ENCODE measurements at regions not wholly inside any gene's neighbourhood (a gene's known extent, or its start where the extent isn't known, plus 50 kb on each side); places are given as distances from the start of the nearest gene placed in this dataset.
A peak's percentile ranks its signal among the peaks of the same experiment; 100 is the strongest.

GRCh38 chr6:91717094-91717493 lies 1130.2 kb upstream of the MAP3K7 start:
- Mint-ChIP-seq H3K4me3 (no peak overlapping the region), H3K4me1 (no peaks in the 10 kb centered on the region), H3K9me3 (peaks cover 7 to 8% of the 10 kb centered on the region in 2 donors), H3K27me3 (no peaks in the 10 kb centered on the region), H3K27ac (peak overlapping the region in 1 of 2 donors; percentile 47)
- ATAC-seq, result no peak
- no peak for DNase-seq

GRCh38 chr6:91716361-91716760 lies 1129.5 kb upstream of the MAP3K7 start:
- H3K27ac Mint-ChIP-seq, result no peak overlapping the region
- H3K27me3 Mint-ChIP-seq, result no peaks in the 10 kb centered on the region
- no peak for ATAC-seq
- peaks cover 7 to 8% of the 10 kb centered on the region in 2 donors for H3K9me3 Mint-ChIP-seq
- H3K4me1 Mint-ChIP-seq, result no peaks in the 10 kb centered on the region
- H3K4me3 Mint-ChIP-seq, result no peak overlapping the region
- DNase-seq, result no peak

GRCh38 chr6:91715171-91715805 lies 1128.4 kb upstream of the MAP3K7 start:
- no peak for DNase-seq
- no peak for ATAC-seq
- Mint-ChIP-seq H3K27ac (no peak overlapping the region), H3K4me3 (no peak overlapping the region), H3K4me1 (no peaks in the 10 kb centered on the region), H3K27me3 (no peaks in the 10 kb centered on the region), H3K9me3 (peaks cover 7 to 8% of the 10 kb centered on the region in 2 donors)

GRCh38 chr6:91713911-91714310 lies 1127.0 kb upstream of the MAP3K7 start:
- no peak for DNase-seq
- H3K4me1 Mint-ChIP-seq, result no peaks in the 10 kb centered on the region
- H3K4me3 Mint-ChIP-seq, result no peak overlapping the region
- no peaks in the 10 kb centered on the region for H3K27me3 Mint-ChIP-seq
- H3K9me3 Mint-ChIP-seq, result peaks cover 7 to 8% of the 10 kb centered on the region in 2 donors
- ATAC-seq, result no peak
- no peak overlapping the region for H3K27ac Mint-ChIP-seq

- H3K9me3 Mint-ChIP-seq, result no peaks in the 10 kb centered on the region
- DNase-seq (no peak), ATAC-seq (no peak)
- H3K4me3 Mint-ChIP-seq, result no peak overlapping the region
- H3K27me3 Mint-ChIP-seq, result no peaks in the 10 kb centered on the region
- no peaks in the 10 kb centered on the region for H3K4me1 Mint-ChIP-seq
- no peak overlapping the region for H3K27ac Mint-ChIP-seq
Observed at GRCh38 chr6:91711518-91711917, 1124.6 kb upstream of the MAP3K7 start.

GRCh38 chr6:91710342-91710741 lies 1123.5 kb upstream of the MAP3K7 start:
- no peak for ATAC-seq
- H3K4me1 Mint-ChIP-seq, result no peaks in the 10 kb centered on the region
- no peak for DNase-seq
- no peak overlapping the region for H3K27ac Mint-ChIP-seq
- no peaks in the 10 kb centered on the region for H3K27me3 Mint-ChIP-seq
- no peaks in the 10 kb centered on the region for H3K9me3 Mint-ChIP-seq
- no peak overlapping the region for H3K4me3 Mint-ChIP-seq

- Mint-ChIP-seq H3K27ac (no peak overlapping the region), H3K9me3 (no peaks in the 10 kb centered on the region), H3K4me1 (no peaks in the 10 kb centered on the region), H3K27me3 (no peaks in the 10 kb centered on the region), H3K4me3 (no peak overlapping the region)
- DNase-seq, result no peak
- no peak for ATAC-seq
Observed at GRCh38 chr6:91708534-91708933, 1121.7 kb upstream of the MAP3K7 start.

GRCh38 chr6:91705646-91706045 lies 1118.8 kb upstream of the MAP3K7 start:
- no peaks in the 10 kb centered on the region for H3K27me3 Mint-ChIP-seq
- ATAC-seq, result no peak
- no peak overlapping the region for H3K27ac Mint-ChIP-seq
- no peak for DNase-seq
- H3K4me1 Mint-ChIP-seq, result no peaks in the 10 kb centered on the region
- no peak overlapping the region for H3K4me3 Mint-ChIP-seq
- H3K9me3 Mint-ChIP-seq, result peaks cover 5 to 7% of the 10 kb centered on the region in 2 donors

- no peak overlapping the region for H3K27ac Mint-ChIP-seq
Observed at GRCh38 chr6:91704531-91704930, 1117.7 kb upstream of the MAP3K7 start.

GRCh38 chr6:91697010-91697695 lies 1110.3 kb upstream of the MAP3K7 start:
- Mint-ChIP-seq H3K27ac (no peak overlapping the region), H3K9me3 (peaks cover 5 to 7% of the 10 kb centered on the region in 2 donors), H3K4me1 (no peaks in the 10 kb centered on the region), H3K27me3 (no peaks in the 10 kb centered on the region), H3K4me3 (no peak overlapping the region)
- DNase-seq (no peak), ATAC-seq (no peak)

More at GRCh38 chr6:91704531-91704930, 1117.7 kb upstream of the MAP3K7 start:
- Mint-ChIP-seq H3K9me3 (peaks cover 5 to 7% of the 10 kb centered on the region in 2 donors), H3K4me3 (no peak overlapping the region), H3K27me3 (no peaks in the 10 kb centered on the region), H3K4me1 (no peaks in the 10 kb centered on the region)
- DNase-seq (no peak), ATAC-seq (no peak)

GRCh38 chr6:91695221-91695620 lies 1108.3 kb upstream of the MAP3K7 start:
- Mint-ChIP-seq H3K27me3 (no peaks in the 10 kb centered on the region), H3K9me3 (peaks cover 0 to 4% of the 10 kb centered on the region in 2 donors), H3K4me1 (no peaks in the 10 kb centered on the region), H3K4me3 (no peak overlapping the region), H3K27ac (no peak overlapping the region)
- DNase-seq, result no peak
- no peak for ATAC-seq

GRCh38 chr6:91694016-91694654 lies 1107.3 kb upstream of the MAP3K7 start:
- peaks cover 0 to 4% of the 10 kb centered on the region in 2 donors for H3K9me3 Mint-ChIP-seq
- DNase-seq, result no peak
- H3K27me3 Mint-ChIP-seq, result no peaks in the 10 kb centered on the region
- peak overlapping the region in 1 of 2 donors; percentile 33 for H3K27ac Mint-ChIP-seq
- no peak for ATAC-seq
- H3K4me1 Mint-ChIP-seq, result no peaks in the 10 kb centered on the region
- H3K4me3 Mint-ChIP-seq, result no peak overlapping the region

GRCh38 chr6:91691449-91691848 lies 1104.6 kb upstream of the MAP3K7 start:
- H3K9me3 Mint-ChIP-seq, result peaks cover 0 to 4% of the 10 kb centered on the region in 2 donors
- DNase-seq (no peak), ATAC-seq (no peak)
- H3K27ac Mint-ChIP-seq, result no peak overlapping the region
- H3K27me3 Mint-ChIP-seq, result no peaks in the 10 kb centered on the region
- no peaks in the 10 kb centered on the region for H3K4me1 Mint-ChIP-seq
- no peak overlapping the region for H3K4me3 Mint-ChIP-seq

GRCh38 chr6:91683240-91683639 lies 1096.4 kb upstream of the MAP3K7 start:
- no peaks in the 10 kb centered on the region for H3K9me3 Mint-ChIP-seq
- no peak overlapping the region for H3K4me3 Mint-ChIP-seq
- no peaks in the 10 kb centered on the region for H3K27me3 Mint-ChIP-seq
- no peaks in the 10 kb centered on the region for H3K4me1 Mint-ChIP-seq
- H3K27ac Mint-ChIP-seq, result no peak overlapping the region
- ATAC-seq, result no peak
- DNase-seq, result no peak

GRCh38 chr6:91681296-91681695 lies 1094.4 kb upstream of the MAP3K7 start:
- Mint-ChIP-seq H3K27me3 (no peaks in the 10 kb centered on the region), H3K9me3 (no peaks in the 10 kb centered on the region), H3K4me1 (no peaks in the 10 kb centered on the region), H3K4me3 (no peak overlapping the region), H3K27ac (no peak overlapping the region)
- ATAC-seq (no peak), DNase-seq (no peak)

Measured in stimulated activated naive CD8-positive, alpha-beta T cell treated with anti-CD3 and anti-CD28 coated beads, Interleukin-15, amount 100 ng/mL, for 72 hours (primary cell).